Activated CD4-positive, alpha-beta T cell treated with anti-CD3 and anti-CD28 coated beads, Interleukin-2, Interleukin-6, amounts not matched to agents 100 ng/mL and 50 ng/mL, durations not matched to agents 16 hours and 8 hours (primary cell): ENCODE measurements at regions not wholly inside any gene's neighbourhood (a gene's known extent, or its start where the extent isn't known, plus 50 kb on each side); places are given as distances from the start of the nearest gene placed in this dataset.
"Not testable (repeated sequence)": the region's sequence is repeated elsewhere in the genome, so short reads cannot be mapped to it uniquely, and the experiment has no call there.

ENCODE experiments used
- DNase-seq: peaks from one replicate; pipeline ENCODE4 v3.0.0-alpha.2; 2020

- peak; percentile 29 for DNase-seq
These were observed 185.1 kb upstream of the KLF6 start for GRCh38 chr10:3969876-3970666.

- DNase-seq = no peak
These were observed 183.7 kb upstream of the KLF6 start for GRCh38 chr10:3968727-3969126.

GRCh38 chr10:3964516-3964915 lies 179.5 kb upstream of the KLF6 start:
- DNase-seq = no peak

GRCh38 chr10:3963191-3963673 lies 178.2 kb upstream of the KLF6 start:
- DNase-seq = no peak

- DNase-seq = peak; percentile 55
These were observed 176.1 kb upstream of the KLF6 start for GRCh38 chr10:3961082-3961481.

- DNase-seq = no peak
These were observed 175.5 kb upstream of the KLF6 start for GRCh38 chr10:3960496-3960895.

- DNase-seq = no peak
These were observed 174.6 kb upstream of the KLF6 start for GRCh38 chr10:3959370-3960325.

GRCh38 chr10:3958472-3958996 lies 173.5 kb upstream of the KLF6 start:
- DNase-seq = no peak

- no peak for DNase-seq
These were observed 171.1 kb upstream of the KLF6 start for GRCh38 chr10:3955955-3956617.

GRCh38 chr10:3955493-3955892 lies 170.5 kb upstream of the KLF6 start:
- DNase-seq = no peak

GRCh38 chr10:3954615-3955014 lies 169.6 kb upstream of the KLF6 start:
- DNase-seq = no peak

GRCh38 chr10:3954007-3954406 lies 169.0 kb upstream of the KLF6 start:
- DNase-seq = not testable (repeated sequence)

- DNase-seq = no peak
These were observed 167.0 kb upstream of the KLF6 start for GRCh38 chr10:3951993-3952392.

- DNase-seq = no peak
These were observed 165.8 kb upstream of the KLF6 start for GRCh38 chr10:3950676-3951275.

GRCh38 chr10:3949711-3950110 lies 164.7 kb upstream of the KLF6 start:
- no peak for DNase-seq

- DNase-seq = peak; percentile 90
These were observed 163.8 kb upstream of the KLF6 start for GRCh38 chr10:3948843-3949242.

- DNase-seq = no peak
These were observed 161.5 kb upstream of the KLF6 start for GRCh38 chr10:3946234-3947229.

GRCh38 chr10:3945026-3945425 lies 160.0 kb upstream of the KLF6 start:
- no peak for DNase-seq

GRCh38 chr10:3944591-3944990 lies 159.6 kb upstream of the KLF6 start:
- DNase-seq = no peak

- no peak for DNase-seq
These were observed 158.8 kb upstream of the KLF6 start for GRCh38 chr10:3943695-3944257.
